Neutrophil (primary cell): ENCODE measurements at regions not wholly inside any gene's neighbourhood (a gene's known extent, or its start where the extent isn't known, plus 50 kb on each side); places are given as distances from the start of the nearest gene placed in this dataset.

Source experiments
- H3K27ac ChIP-seq: fragments of 200-600 bp; sonication (generic); 2 replicates; pipeline ENCODE4 v1.5.1; 2016; ENCODE audit warnings: mild to moderate bottlenecking, moderate library complexity
- H3K27me3 ChIP-seq: fragments of 200-600 bp; sonication (generic); 2 replicates; pipeline ENCODE4 v1.6.0; 2016; ENCODE audit warnings: mild to moderate bottlenecking
- H3K36me3 ChIP-seq: fragments of 200-600 bp; sonication (generic); 2 replicates; pipeline ENCODE4 v1.5.1; 2017
- H3K4me1 ChIP-seq, 2 experiments: fragments of 200-600 bp in 1 of 2; sonication (generic) in 1 of 2; 1 replicate in 1 of 2; 2 replicates in 1 of 2; pipeline versions ENCODE4 v1.5.1 to v1.6.1; 2013 to 2016; ENCODE audit warnings: low read depth in 1 of 2, low read length in 1 of 2, mild to moderate bottlenecking in 1 of 2, moderate library complexity in 1 of 2; ENCODE audit not compliant: control insufficient read depth in 1 of 2, insufficient read depth in 1 of 2
- H3K4me3 ChIP-seq, 2 experiments: fragments of 200-600 bp in 1 of 2; sonication (generic) in 1 of 2; 1 replicate in 1 of 2; 2 replicates in 1 of 2; pipeline ENCODE4 v1.5.1; 2013 to 2016; ENCODE audit warnings: low read depth in 1 of 2, low read length in 1 of 2, mild to moderate bottlenecking in 1 of 2, moderate library complexity in 1 of 2
- H3K9me3 ChIP-seq: fragments of 200-600 bp; sonication (generic); 2 replicates; pipeline ENCODE4 v1.5.1; 2016
- TF ChIP-seq, protein P1 (sequence below): fragments of 200-600 bp; sonication (generic); IDR thresholded peaks from 2 replicates; pipeline ENCODE4 v1.5.1; 2016; ENCODE audit warnings: antibody characterized with exemption

DNA sequence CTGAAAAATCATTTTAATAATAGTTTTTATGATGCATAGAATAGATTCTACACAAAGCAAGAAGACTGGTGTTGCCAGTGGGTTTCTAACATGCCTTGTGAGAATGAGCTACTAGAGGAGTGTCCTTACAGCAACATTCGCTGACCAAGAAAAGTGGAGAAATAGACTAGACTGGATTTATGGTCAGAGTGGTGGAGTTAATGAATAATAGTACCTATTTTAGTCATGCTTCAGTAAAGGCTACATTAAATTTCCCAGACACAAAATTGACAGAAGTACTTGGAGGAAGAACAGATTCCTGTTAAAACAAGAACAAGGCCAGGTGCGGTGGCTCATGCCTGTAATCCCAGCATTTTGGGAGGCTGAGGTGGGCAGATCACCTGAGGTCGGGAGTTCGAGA lies 539.2 kb downstream of the ETS1 start:
- TF ChIP-seq, protein P1, sequence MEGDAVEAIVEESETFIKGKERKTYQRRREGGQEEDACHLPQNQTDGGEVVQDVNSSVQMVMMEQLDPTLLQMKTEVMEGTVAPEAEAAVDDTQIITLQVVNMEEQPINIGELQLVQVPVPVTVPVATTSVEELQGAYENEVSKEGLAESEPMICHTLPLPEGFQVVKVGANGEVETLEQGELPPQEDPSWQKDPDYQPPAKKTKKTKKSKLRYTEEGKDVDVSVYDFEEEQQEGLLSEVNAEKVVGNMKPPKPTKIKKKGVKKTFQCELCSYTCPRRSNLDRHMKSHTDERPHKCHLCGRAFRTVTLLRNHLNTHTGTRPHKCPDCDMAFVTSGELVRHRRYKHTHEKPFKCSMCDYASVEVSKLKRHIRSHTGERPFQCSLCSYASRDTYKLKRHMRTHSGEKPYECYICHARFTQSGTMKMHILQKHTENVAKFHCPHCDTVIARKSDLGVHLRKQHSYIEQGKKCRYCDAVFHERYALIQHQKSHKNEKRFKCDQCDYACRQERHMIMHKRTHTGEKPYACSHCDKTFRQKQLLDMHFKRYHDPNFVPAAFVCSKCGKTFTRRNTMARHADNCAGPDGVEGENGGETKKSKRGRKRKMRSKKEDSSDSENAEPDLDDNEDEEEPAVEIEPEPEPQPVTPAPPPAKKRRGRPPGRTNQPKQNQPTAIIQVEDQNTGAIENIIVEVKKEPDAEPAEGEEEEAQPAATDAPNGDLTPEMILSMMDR: no peak
- no peaks in the 10 kb centered on the region for H3K27me3 ChIP-seq
- no peaks in the 10 kb centered on the region for H3K36me3 ChIP-seq
- peaks cover 20 to 32% of the 10 kb centered on the region in 2 experiments for H3K4me1 ChIP-seq
- no peaks in the 10 kb centered on the region for H3K9me3 ChIP-seq
- no peak overlapping the region for H3K4me3 ChIP-seq
- no peak overlapping the region for H3K27ac ChIP-seq

DNA sequence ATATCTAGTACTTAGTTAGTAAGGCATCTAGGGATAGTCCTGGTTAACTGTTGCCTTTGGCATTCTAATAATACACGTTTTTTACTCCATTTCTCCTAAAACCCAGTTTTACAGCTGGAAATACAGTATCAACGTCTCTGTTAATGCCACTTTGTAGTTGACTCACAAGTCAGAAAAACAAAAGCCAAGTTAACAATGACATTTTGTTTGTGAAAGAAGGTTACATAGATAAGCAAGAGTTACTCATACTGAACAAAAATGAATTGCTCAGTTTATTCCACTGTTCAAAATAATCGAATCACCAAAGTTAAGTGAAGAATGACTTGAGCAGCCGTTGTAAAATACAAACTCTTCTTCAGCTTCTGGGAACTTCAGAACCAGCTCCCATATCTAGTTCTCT lies 540.3 kb downstream of the ETS1 start:
- peaks cover 9 to 24% of the 10 kb centered on the region in 2 experiments for H3K4me1 ChIP-seq

DNA sequence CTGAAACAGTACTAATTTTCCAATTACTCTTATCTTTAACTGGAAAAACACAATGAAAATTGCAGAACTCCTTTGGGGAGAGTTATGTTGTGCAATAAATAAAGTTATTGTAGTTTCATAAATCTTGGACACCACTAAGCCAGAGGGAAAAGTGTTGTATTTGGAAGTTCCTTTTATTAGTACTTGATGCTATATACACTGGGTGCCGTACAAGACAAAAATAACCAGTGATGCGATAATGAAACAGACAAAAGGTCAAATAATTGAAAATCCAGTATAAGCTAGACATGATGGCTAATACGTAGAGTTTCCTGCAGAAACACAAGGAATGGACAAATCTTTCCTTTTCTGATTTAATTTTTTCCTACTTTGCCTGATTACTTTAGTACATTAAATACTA lies 541.1 kb downstream of the ETS1 start:
- H3K27me3 ChIP-seq: no peaks in the 10 kb centered on the region
- no peak overlapping the region for H3K4me3 ChIP-seq
- H3K9me3 ChIP-seq: no peaks in the 10 kb centered on the region
- no peak overlapping the region for H3K27ac ChIP-seq
- peaks cover 1 to 21% of the 10 kb centered on the region in 2 experiments for H3K4me1 ChIP-seq
- no peaks in the 10 kb centered on the region for H3K36me3 ChIP-seq
- TF ChIP-seq, protein P1: no peak

More for the DNA sequence above, 540.3 kb downstream of the ETS1 start:
- Histone ChIP-seq H3K27me3 (no peaks in the 10 kb centered on the region), H3K9me3 (no peaks in the 10 kb centered on the region), H3K36me3 (no peaks in the 10 kb centered on the region), H3K27ac (no peak overlapping the region), H3K4me3 (no peak overlapping the region)
- TF ChIP-seq, protein P1: no peak

DNA sequence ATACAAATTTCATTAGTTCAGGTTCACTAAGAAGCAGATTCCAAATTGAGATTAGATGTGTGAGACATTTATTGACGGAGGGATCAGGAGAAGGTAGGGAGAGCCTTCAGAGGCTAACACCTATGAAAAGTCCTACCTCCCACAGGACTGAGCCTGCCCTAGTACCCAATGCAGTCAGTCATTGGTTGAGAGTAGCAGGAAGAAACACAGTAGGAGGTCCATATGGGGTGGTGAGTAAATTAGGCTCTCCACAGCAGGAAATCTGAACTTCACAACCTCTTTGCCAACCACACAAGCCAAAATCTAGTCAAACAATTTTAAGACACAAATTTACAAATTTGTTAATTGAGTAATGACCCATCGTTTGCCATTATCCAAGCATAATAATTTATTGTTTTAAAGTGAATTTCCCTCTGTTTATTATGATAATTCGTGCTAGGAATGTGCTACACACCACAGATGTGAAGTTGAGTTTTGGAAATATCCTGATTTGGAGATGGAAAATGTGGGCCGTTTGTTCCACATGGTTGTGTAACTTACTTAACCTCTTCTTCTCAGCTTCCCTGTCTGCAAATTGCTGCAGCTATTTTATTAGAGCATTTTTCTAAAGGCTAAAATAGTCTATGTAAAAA lies 542.1 kb downstream of the ETS1 start:
- TF ChIP-seq, protein P1: no peak
- H3K4me3 ChIP-seq: no peak overlapping the region
- no peak overlapping the region for H3K27ac ChIP-seq
- peaks cover 10 to 24% of the 10 kb centered on the region in 2 experiments for H3K4me1 ChIP-seq
- no peaks in the 10 kb centered on the region for H3K9me3 ChIP-seq
- H3K36me3 ChIP-seq: no peaks in the 10 kb centered on the region
- H3K27me3 ChIP-seq: no peaks in the 10 kb centered on the region

DNA sequence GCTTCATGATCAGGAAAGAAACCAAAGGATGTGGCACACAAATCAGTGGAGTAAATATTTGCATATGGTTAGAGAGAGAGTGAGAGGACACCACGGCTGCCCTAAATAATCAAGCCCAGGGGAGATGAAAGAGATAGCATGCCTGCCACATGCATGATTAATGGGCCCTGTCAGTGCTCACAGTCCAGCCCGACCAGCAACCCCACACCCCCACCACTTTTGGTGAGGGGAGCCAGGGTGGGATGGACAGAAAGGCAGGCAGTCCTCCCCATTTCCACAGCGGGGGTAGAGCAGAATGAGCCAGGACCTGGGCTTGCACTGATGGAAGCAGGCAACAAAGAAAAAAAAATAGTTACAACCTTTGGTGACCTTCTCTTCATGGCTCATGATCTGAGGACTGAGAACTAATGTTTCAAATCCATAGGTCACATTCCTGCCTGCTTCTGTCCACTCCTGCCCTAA lies 545.0 kb downstream of the ETS1 start:
- Histone ChIP-seq H3K27ac (no peak overlapping the region), H3K4me3 (no peak overlapping the region), H3K4me1 (peaks cover 33 to 53% of the 10 kb centered on the region in 2 experiments), H3K36me3 (no peaks in the 10 kb centered on the region), H3K9me3 (no peaks in the 10 kb centered on the region), H3K27me3 (no peaks in the 10 kb centered on the region)
- TF ChIP-seq, protein P1: no peak
